HG02970 (cell line): ENCODE measurements at regions not wholly inside any gene's neighbourhood (a gene's known extent, or its start where the extent isn't known, plus 50 kb on each side); places are given as distances from the start of the nearest gene placed in this dataset.

Source experiments
- ATAC-seq: cut with Tn5 transposase; IDR thresholded peaks from one replicate; pipeline ENCODE4 v1.9.1; 2021; ENCODE audit warnings: mild to moderate bottlenecking, moderate library complexity, moderate number of reproducible peaks; ENCODE audit not compliant: unreplicated experiment, low FRiP score

DNA sequence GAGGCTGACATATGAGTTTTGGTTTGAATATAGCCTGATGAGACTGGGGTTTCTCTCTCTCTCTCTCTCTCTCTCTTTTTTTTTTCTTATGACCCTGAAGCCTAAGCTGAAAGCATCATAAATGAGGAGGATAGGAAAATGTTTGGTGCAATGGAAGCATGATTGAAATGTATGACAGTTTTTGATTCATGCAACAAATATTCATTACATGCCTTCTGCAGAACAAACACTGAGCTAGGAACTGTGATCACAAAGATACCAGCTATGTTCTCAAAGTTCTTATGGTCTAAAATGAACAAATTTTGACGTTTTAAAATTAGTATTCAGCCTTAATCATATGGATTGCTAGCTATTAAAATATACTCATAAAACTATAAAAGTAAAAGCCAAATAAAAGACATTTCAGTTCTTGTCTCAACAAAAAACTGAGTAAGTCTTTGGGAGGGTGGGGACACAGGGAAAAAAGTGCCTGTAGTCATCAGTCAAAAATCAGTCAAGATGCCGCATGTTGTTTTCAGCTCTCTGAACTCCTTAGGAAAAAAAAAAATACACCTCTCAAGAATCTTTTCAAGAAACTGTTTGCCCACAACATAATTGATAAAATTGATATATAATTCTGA, 57.2 kb downstream of the NKX6-1 start:
- no peak for ATAC-seq

DNA sequence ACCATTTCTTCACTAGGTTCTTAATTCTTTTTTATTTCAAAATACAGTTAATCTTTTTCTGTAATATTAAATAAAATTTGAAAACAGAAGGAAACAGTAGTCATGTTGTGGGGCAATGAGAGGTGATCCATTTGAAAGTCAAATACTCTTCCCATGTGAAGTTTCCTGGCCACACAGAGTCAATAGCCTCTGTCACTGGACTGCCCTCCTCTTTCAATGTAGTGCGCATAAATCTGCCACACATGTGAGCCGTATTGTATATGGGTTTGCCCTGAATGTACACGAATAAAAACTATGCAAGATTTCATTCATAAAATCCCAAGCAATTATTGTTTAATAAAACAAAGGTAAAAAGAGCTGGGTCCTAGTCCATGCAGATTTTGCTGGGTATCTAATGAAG, 59.1 kb downstream of the NKX6-1 start:
- no peak for ATAC-seq

DNA sequence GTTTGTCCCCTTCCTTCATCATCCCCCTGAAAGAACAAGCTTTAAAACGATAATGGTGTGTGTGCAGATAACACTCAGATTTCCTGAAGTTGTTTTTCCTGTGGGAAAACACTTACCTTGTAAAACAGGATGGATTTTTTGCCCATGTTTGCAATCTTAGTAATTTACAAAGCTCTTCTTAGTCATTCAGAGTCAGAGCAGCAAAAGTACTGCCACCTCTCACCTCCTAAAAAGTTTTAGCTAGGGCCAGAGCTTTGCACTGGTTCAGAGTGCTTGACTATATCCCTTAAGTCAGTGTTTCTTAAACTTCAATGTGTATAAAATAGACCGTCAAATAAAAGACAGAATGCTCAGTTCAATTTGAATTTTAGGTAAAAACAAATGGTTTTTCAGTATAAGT, 62.3 kb downstream of the NKX6-1 start:
- no peak for ATAC-seq

DNA sequence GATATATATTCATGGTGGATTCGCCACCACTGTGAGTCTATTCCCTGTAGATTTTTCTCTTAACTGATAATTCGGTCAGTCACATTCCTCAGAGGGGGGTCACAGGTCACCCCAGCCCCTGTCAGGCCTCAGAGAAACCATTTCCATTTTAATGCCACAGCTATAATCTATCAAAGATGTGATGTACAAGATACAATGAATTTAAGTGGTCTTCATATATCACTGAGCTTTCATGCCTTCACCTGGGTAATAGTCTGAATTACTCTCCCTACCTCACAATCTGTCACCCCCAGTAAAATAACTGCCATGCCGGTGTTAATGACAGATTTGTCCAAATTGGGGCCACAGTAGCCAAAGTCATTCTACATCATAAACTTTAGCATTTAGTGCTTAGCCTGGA, 64.7 kb downstream of the NKX6-1 start:
- no peak for ATAC-seq

DNA sequence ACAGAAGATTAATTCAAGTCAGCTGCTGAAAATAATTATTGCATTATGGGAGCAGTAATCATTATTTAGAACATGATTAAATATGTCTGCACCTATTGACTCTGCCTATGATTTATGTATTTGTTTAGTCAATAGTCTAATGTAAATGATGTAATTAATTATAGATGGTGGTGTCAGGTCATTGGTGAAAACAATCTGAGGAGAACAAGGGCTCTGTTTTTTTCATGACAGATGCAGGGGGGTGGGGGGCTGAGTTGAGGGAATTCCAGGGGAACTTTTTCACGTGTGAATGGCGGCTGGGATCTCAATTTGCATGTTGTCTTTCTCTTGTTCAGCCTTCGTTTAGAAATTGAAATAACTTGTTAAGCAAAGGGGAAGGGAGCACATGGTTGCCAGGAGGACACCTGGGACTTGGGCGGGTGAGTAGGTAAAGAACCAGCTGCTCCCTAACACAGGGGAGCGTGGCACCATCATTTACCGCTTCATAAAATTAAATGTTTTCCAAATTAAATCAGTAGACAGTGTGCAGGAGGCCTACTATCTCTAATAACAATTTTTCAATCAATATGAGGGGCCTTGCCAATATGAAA, 65.4 kb downstream of the NKX6-1 start:
- ATAC-seq: no peak

DNA sequence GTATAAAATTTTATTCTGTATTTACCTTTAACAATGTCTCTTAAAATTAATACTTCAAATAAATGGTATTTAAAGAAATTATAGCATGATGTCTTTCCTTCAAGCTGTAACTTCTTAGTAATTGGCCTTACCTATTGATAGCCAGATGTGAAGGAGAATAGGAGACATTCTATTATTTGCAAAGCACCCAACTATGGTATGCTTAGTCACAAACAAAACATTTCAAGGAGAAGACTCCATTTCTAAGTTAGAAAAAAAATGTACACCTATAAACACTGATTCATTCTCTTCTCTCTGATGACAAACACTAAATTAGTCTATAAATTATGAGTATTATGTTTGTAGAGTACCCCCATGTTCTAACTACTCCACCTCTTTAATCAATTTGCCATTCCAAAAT, 66.4 kb downstream of the NKX6-1 start:
- ATAC-seq: no peak

GRCh38 chr4:84420608-84421007, 78.5 kb downstream of the NKX6-1 start:
- no peak for ATAC-seq

DNA sequence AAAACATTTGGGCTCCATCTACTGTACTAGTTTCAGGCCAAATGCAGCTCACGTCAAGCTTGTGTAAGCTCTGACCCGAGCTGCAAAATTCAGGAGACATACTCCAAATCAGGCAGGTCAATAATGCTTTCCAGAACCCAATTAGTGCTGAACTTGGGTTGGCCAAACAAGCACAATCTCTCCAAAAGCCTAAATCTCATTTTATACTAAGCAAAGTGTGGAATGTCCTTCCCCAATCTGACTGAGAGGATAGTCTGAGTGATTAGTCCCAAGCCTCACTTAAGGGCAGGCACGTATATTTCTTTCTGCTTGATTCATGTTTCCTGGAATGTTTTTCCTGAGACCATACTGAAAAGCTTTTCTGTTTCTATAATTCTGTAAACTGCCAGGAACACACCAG, 79.9 kb downstream of the NKX6-1 start:
- ATAC-seq: no peak

DNA sequence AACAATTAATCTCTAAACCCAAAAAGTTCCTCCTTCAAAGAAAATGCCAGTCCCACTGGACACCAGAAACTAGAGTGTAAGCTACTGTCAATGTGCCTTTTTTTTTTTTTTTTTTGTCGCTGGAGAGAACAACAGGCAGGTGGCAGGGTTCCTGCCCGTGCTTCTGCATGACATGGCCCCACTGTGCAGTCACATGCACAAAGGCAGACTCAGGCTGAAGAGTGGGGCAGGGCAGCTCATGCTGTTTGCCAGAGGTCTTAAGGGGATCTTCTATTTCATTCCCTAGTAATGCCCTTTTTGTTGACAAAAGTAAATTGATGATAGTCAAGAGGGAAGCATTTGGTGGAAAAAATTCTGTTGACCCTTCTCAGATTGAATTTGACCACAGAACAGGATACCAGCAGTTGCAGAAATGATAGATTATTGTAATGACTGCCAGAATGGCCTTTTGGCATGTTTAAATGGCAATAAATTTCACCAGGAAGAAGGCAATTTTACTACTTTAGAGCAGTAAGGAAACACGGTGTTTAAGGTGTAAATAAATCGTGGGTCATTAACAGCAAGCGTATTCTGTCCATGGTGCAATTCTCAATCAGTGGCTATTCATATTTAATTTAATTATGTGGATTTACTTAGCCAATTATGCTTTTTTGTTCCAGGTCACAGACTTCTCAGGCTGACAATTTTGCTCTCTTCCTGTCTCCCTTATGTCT, 80.9 kb downstream of the NKX6-1 start:
- no peak for ATAC-seq

DNA sequence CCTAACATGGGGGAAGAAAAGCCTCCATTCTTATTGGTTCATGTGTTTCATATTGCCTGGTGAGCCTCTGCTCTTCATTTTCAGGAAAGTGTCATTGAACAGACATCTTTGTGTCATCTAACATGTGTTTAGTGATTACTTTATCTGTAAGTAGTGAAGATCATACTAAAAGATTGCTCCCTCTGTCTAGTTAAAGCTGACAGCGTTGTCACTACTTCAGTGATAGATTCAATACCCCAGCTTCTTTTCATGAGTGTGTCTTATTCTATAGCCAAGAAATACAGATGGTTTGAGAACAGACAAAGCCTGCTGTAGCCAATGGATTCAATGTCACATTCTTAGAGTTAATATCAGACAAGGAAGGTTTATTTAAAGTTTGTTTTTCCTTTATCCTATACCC, 85.1 kb downstream of the NKX6-1 start:
- ATAC-seq: no peak

DNA sequence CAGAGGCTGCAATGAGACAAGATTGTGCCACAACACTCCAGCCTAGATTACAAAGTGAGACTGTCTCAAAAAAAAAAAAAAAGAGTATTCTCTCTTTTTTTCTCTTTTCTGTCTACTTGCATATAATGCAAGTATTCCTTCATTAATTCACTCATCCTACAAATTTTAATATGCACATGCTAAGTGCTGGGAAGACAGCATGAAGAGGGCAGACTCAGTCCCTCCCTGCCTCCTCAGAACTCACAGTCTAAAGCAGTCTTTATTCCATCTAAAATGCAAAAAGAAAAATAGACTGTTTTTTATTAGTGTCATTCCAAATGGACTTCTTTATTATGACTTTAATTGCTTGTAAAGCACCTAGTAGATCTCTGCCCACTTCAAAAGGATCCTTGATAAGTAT, 85.6 kb downstream of the NKX6-1 start:
- ATAC-seq: no peak

- no peak for ATAC-seq
These were observed 87.0 kb downstream of the NKX6-1 start for GRCh38 chr4:84412062-84412461.

DNA sequence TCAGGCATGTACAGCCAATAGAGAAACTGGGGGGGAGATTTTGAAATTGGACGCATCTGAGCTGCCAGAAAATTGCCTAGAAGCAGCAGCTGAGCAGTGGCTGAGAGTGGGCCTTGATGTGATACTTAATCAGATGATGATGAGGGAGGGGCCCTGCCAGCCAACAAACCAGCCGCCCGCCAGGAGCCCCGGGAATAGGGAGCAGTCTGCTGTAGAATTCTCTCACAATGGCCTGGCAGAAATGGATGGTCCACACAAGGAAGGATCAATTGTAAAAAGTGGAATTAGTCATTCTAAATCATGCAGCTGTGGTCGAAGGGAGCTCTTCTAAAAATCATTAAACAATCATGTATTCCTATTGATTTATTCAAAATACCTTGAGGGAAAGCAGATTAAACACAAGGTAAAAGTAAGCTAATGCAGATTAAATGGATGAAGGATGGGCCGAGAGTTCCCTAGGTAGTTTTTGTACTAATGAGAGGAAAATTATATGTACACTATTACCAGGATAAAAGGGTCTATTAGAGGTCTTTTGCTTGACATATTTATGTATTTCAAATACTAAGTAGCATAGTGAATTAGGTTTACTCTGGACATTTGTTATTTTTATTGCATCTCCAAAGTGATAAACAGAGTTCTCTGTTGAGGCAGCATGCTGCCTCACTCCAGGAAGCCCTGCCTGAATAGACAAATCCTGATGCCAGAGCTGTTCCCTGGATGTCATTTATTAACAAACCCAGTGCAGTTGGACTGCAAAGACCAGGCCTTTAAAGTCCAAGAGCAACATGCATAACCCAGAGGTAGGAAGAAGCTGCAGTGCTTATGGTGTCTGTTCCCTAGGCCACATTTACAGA, 91.3 kb downstream of the NKX6-1 start:
- no peak for ATAC-seq

DNA sequence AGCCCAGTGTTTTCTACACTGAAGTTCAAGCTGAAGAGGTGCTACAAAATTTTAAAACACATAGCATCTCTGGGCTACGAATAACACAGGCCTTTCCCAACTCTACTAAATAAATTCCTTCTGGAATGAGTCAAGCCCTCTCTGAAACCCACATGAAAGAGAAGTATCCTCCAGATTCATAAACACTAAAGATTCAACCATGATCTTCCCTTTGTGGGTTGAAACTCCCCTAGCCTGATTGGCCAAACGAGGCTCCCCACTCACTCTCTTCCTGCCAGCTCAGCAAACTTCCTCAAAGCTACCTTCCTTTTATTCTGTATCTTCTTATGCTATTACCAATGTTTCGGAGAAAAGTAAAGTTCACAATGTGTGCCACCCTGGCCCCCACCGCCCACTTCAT, 95.4 kb downstream of the NKX6-1 start:
- ATAC-seq: no peak

GRCh38 chr4:84401701-84402306, 97.3 kb downstream of the NKX6-1 start:
- ATAC-seq: no peak

DNA sequence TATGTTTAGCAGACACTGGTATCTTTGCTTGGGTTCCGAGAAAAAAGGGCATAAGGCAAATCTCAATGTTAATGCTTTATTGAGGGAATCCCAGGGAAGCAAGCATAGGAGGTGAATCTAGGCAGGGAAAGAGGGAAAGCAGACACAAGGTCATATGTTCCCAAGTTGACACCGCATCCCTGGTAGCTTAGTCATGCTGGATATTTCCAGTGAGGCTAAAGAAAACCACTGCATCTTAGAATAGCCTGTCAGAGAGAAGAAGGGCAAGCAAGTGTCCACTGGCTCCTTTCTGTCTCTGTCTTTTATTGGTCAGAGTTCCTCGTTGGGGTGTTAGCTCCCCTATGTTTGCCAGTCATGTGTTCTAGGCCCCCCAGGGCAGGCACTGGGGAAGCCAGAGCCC, 104.7 kb downstream of the NKX6-1 start:
- ATAC-seq: no peak

GRCh38 chr4:84392951-84393590, 106.0 kb downstream of the NKX6-1 start:
- ATAC-seq: no peak

- no peak for ATAC-seq
These were observed 109.7 kb downstream of the NKX6-1 start for GRCh38 chr4:84389406-84389805.

GRCh38 chr4:84385203-84385602, 113.9 kb downstream of the NKX6-1 start:
- no peak for ATAC-seq

DNA sequence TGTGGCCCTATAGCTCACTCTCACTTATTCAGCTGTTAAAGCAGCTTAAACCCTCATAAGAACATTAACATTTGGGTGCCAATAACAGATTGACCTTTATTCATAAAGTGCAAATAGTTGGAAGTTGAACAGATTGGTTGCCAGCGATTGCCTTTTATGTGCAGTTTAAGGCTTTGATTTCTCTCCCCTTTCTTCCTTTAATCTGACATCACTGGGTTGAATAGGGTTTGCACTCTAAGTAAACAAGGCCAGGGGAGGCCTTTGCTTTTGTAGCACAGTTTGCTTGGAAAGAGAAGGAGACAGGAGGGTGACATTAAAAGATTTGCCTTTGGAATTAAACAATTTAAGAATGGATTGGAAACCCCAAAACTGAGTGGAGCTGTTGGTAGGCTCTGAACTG, 114.3 kb downstream of the NKX6-1 start:
- ATAC-seq: no peak
